ENCODE measurements at regions not wholly inside any gene's neighbourhood (a gene's known extent, or its start where the extent isn't known, plus 50 kb on each side); places are given as distances from the start of the nearest gene placed in this dataset.

DNA sequence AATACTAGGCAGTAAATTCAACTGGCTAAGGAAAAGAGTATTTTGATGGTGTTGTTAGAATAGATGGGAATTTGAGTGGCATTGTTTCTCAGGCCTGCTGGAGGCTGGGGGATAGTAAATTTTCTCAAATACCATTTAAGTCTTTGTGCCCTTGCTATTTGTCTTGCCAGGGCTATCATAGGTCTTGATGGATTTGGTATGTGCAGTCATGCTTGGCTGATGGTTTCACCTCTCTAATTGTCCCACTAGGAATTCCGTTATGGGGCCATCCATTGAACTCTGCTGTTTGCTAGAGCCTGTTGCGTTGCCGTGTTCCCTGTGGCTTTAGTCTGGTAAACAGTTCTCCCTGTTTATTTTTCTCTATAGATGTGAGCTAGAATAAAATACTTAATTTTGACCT is 438.1 kb upstream of the FAM98A start:
- no peak for DNase-seq

GRCh38 chr2:34031097-34031496 is 432.0 kb upstream of the FAM98A start:
- no peak for DNase-seq

- DNase-seq, result no peak
Measured at GRCh38 chr2:34030273-34030672, 431.2 kb upstream of the FAM98A start.

DNA sequence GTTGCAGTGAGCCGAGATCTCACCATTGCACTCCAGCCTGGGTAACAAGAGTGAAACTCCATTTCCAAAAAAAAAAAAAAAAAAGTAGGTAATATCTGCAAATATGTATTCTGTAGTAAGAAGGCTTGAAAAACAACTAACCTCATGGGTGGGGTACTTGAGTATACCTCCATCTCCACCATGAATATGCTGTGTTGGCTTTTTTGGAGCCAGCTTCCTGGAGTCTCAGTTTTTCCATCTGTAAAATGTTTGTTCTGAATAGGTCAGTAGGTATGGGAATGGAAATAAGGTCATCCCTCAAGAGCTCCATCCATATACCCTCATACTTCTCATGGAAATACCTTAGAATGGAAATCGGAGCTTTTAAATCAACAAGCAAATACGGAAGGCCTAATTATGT is 430.0 kb upstream of the FAM98A start:
- no peak for DNase-seq

- no peak for DNase-seq
Measured at GRCh38 chr2:34025196-34025595, 426.1 kb upstream of the FAM98A start.

- peak; percentile 6 to 44 (median 20) for DNase-seq
Measured at GRCh38 chr2:34012715-34013302, 413.7 kb upstream of the FAM98A start.

- DNase-seq, result no peak
Measured at GRCh38 chr2:34011684-34012083, 412.6 kb upstream of the FAM98A start.

DNA sequence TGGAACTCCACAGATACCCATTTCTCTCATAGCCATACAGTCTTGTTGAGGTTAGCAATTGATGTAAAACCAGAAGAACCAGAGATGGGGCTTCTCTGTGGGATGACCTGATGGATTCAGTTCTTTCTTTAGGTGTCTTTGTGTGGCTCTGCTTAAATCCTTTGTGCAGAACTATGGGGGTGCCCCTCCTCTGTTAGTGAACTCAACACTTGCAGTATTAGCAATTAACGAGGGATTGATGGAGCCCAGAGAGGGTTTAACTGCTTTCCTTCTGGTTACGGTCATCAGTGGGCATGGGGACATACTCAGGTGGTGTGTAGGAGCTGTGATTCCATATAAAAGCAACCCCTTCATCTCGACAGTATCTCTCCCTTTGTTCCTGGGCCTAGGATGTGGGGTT is 406.8 kb upstream of the FAM98A start:
- no peak for DNase-seq

DNA sequence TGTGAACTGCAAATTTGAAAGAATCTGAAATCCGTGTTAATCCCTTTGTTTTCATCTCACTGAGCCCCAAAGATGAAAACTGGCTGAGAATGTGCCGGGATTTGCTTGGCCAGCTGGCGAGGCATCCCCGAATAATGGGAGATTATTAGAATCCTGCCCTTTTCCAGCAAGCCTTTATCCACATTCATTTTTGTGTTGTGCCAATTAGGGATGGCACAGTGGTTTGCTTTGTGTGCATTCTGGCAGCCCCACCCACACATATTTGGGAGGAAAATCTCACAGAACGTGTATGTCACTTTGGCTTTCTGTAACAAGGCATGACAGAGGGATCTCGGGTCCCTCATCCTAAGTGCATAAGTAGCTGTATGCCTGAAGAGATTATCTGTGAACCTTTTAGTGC is 405.8 kb upstream of the FAM98A start:
- no peak for DNase-seq

DNA sequence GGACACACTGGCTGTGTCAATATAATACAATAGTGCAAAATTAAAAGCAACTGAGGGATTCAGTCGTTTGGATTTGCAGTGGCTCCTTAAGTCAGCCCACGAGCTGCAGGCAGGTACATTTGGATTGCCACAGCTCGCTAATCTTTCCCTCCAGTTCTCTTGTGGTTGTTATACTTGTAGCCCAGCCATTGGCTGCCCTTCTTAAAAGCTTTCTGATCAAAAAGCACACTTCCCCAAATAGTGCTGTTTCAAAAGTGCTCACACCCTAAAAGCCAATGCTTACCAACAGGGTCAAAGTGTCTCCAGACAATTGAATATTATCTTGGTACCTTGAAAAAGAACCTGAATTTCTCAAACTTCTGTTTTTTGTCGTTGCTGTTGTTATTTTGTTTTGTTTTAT is 404.7 kb upstream of the FAM98A start:
- DNase-seq, result no peak

GRCh38 chr2:34001557-34001956 is 402.5 kb upstream of the FAM98A start:
- no peak for DNase-seq

GRCh38 chr2:33984131-33984530 is 385.0 kb upstream of the FAM98A start:
- no peak for DNase-seq

DNA sequence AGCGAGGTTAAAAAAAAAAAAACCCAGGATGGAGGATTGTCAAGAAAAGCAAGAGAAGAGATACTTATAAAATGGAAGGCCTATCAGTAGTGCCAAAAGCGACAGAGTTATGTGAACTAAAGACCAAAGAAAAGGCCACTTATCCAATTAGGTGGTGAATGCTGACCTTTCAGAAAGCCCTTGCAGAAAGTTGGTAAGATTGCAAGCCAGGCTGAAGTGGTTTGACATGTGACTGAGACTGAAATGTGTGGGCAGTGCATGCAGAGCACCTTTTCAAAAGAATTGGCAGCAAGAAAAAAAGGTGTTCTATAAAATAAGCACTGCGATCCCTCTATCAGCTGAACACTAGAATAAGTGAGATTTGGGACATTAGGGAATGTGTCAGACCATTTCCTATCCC is 379.4 kb upstream of the FAM98A start:
- no peak for DNase-seq

- DNase-seq, result no peak
Measured at GRCh38 chr2:33975498-33975897, 376.4 kb upstream of the FAM98A start.

- no peak for DNase-seq
Measured at GRCh38 chr2:33967103-33967502, 368.0 kb upstream of the FAM98A start.

GRCh38 chr2:33958591-33958990 is 359.5 kb upstream of the FAM98A start:
- DNase-seq, result no peak

- no peak for DNase-seq
Measured at GRCh38 chr2:33949371-33949770, 350.3 kb upstream of the FAM98A start.

GRCh38 chr2:33946193-33946592 is 347.1 kb upstream of the FAM98A start:
- no peak for DNase-seq

- no peak for DNase-seq
Measured at GRCh38 chr2:33933203-33933602, 334.1 kb upstream of the FAM98A start.

- DNase-seq, result no peak
Measured at GRCh38 chr2:33931164-33931563, 332.1 kb upstream of the FAM98A start.

DNA sequence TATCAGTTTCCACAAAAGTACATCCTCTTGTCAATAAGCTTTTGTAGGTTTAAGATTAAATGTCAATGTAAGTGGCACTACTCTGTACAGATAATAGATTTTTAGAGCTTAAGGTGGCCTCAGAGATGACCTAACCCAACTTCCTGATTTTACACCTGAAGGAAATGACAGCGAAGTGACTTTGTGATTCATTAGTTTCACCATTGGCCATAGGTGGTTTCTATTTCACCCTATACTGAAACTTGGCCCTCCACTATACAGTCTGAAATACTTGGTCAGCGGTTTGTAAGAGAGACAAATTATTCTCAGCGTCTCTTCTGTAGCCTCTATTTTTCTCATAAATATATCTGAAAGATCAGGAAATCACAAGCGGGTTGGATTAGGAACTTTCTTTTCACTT is 330.4 kb upstream of the FAM98A start:
- no peak for DNase-seq

DNA sequence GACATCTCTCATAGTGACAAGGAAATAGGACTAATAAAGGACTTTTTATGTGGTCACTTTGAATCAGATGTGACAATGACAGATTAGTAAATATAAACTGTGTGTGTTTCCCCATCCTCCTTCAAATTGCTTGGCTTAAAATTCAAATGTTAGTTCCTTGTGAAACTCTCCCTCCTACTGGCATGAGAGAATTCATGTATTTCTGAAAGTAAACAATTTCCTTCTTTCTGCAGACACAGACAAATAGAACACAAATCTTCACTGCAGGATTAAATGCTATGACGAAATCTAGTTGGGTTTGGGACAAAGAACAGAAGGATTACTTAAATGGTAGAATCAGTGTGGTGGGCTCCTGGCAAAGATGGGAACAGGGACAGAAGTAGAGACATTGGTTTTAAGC is 328.7 kb upstream of the FAM98A start:
- DNase-seq, result no peak

GRCh38 chr2:33925311-33925710 is 326.2 kb upstream of the FAM98A start:
- no peak for DNase-seq

DNA sequence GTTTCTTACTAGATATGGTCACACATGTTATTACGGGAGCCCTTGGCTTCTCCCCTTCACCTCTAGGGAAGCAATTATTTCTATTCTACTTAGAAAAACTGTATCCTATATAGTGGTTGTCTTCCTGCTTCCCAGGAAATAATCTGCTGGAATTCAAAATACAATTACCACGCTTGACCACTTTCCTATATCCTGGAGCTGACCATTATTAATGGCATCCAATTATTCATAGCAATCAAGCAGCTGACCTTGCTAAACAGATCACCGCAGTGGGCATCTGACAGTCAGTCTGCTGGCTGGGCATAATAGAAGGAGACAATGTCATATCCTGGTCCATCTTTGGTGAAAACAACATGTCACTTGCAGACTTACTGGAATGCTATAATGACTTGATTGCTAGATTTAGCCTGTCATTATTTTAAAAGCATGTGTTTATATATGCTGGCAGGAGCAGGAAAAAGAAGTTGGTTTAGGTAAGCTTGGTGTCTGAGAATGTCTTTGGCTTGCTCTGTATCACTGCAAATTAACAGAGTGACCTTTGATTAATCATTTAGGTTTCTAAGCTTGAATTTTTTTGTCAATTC is 325.6 kb upstream of the FAM98A start:
- no peak for DNase-seq

DNA sequence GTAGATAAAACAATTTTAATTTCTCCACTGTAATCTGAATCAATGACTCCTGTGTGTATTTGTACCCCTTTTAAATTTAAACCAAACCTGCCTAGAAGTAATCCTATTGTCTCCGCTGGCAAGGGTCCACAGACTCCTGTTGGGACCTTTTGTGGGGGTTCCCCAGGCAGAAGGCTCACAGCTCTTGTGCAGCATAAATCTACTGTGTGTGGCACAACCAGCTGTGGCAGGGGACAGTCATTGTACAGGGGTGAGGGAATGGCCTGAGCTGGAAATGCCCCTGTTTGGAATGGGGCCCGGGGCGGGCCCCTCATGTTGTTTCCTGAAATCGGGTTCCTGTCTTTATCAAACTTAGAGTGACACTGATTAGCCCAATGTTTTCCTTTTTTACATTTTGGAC is 318.2 kb upstream of the FAM98A start:
- DNase-seq, result no peak

Data from suppressor macrophage (primary cell).